ENCODE measurements at regions not wholly inside any gene's neighbourhood (a gene's known extent, or its start where the extent isn't known, plus 50 kb on each side); places are given as distances from the start of the nearest gene placed in this dataset.

DNA sequence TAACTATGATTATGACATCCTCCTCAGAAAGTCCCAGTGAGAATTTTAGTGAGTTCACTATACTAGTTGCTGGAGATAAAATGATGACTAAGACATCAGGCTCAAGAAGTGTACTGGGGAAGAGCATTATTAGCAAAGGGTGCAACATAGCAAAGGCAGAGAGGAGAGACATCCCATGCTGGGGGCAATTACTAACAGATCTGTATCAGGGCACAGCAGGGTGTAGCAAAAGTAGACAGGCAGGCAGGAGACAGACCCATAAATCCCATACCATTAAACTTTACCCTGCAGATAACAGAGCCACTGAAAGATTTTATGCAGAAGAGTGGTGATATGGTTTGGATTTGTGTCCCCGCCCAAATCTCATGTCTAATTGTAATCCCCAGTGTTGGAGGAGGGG is 161.7 kb downstream of the SP3 start:
- intact Hi-C loops (cut with DNase I; ENCODE audit: low total_unique reads) = no loop called here
- no peak overlapping the region for H3K27ac ChIP-seq
- H3K27me3 ChIP-seq = no peaks in the 10 kb centered on the region
- no peaks in the 10 kb centered on the region for H3K36me3 ChIP-seq
- H3K4me1 ChIP-seq = no peaks in the 10 kb centered on the region
- H3K9me3 ChIP-seq = no peaks in the 10 kb centered on the region
- no peak for TF ChIP-seq POLR2A (IDR thresholded peaks at IDR 0.05)
- DNase-seq (ENCODE audit: low spot score in 2 of 2) = no peak
- no peak overlapping the region for H3K4me3 ChIP-seq

DNA sequence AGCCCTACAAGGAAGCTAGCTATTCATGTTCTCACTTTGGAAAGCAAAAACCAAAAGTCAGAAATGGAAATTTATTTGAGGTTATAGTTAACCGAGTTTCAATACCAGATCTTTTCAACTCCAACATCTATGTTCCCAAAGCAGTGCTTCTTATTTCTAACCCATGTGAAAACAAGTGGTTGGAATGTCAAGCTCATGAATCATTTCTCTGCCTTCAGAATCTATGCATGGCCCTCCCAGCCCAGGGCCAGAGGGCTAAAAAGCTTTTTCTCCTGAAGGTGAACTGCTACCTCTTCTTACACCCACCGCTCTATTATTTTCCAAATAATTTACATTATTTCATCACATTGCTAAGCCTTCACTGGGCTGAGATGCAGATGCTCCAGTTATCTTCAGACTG is 158.4 kb downstream of the SP3 start:
- no peak for DNase-seq (ENCODE audit: low spot score in 2 of 2)
- TF ChIP-seq, protein P1, sequence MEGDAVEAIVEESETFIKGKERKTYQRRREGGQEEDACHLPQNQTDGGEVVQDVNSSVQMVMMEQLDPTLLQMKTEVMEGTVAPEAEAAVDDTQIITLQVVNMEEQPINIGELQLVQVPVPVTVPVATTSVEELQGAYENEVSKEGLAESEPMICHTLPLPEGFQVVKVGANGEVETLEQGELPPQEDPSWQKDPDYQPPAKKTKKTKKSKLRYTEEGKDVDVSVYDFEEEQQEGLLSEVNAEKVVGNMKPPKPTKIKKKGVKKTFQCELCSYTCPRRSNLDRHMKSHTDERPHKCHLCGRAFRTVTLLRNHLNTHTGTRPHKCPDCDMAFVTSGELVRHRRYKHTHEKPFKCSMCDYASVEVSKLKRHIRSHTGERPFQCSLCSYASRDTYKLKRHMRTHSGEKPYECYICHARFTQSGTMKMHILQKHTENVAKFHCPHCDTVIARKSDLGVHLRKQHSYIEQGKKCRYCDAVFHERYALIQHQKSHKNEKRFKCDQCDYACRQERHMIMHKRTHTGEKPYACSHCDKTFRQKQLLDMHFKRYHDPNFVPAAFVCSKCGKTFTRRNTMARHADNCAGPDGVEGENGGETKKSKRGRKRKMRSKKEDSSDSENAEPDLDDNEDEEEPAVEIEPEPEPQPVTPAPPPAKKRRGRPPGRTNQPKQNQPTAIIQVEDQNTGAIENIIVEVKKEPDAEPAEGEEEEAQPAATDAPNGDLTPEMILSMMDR (IDR thresholded peaks at IDR 0.05) = no peak
- TF ChIP-seq POLR2AphosphoS5 (IDR thresholded peaks at IDR 0.05) = no peak
- TF ChIP-seq POLR2A (IDR thresholded peaks at IDR 0.05) = no peak
- intact Hi-C loops (cut with DNase I; ENCODE audit: low total_unique reads) = no loop called here
- Histone ChIP-seq H3K4me1 (no peaks in the 10 kb centered on the region), H3K9me3 (no peaks in the 10 kb centered on the region), H3K27ac (no peak overlapping the region), H3K4me3 (no peak overlapping the region), H3K36me3 (no peaks in the 10 kb centered on the region), H3K27me3 (no peaks in the 10 kb centered on the region)

DNA sequence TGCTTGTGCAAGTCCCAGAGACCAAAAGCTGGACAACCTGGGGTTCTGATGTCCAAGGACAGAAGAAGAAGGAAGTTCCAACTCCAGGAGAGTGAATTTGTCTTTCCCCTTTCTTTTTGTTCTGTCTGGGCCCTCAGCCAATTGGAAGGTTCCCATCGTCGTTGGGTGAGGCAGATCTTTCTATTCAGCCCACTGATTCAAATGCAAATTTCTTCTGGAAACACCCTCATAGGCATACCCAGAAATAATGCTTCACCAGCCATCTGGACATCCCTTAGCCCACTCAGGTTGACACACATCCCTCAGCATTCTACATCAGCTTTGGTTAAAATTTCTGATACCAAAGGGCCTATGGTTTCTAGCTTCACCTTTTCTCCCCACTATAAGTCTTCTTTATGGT is 156.5 kb downstream of the SP3 start:
- TF ChIP-seq POLR2A (IDR thresholded peaks at IDR 0.05) (no peak), POLR2AphosphoS5 (IDR thresholded peaks at IDR 0.05) (no peak)
- TF ChIP-seq, protein P1 (IDR thresholded peaks at IDR 0.05) = no peak
- H3K9me3 ChIP-seq = no peaks in the 10 kb centered on the region
- no peak overlapping the region for H3K4me3 ChIP-seq
- no peaks in the 10 kb centered on the region for H3K36me3 ChIP-seq
- no peak overlapping the region for H3K27ac ChIP-seq
- no peak for DNase-seq (ENCODE audit: low spot score in 2 of 2)
- no peaks in the 10 kb centered on the region for H3K4me1 ChIP-seq
- intact Hi-C loops (cut with DNase I; ENCODE audit: low total_unique reads) = no loop called here
- H3K27me3 ChIP-seq = no peaks in the 10 kb centered on the region

DNA sequence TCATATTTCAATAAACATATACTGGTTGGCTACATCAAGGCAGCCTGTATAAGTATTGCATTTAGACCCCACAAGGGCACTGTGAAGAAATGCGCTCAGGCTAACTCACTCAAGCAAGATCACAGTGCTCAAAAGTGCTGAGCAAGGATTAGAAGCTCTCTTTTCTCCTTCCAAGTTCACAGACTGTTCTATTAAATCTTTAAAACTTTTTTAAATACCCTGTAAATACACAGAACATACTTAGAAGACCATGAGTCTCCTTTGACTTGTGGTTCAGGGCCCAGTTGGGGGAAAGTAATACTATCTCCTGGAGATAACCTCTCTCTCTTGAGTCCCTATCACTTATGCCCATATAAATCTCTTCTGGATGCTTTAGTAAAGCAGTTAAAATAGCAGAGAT is 152.9 kb downstream of the SP3 start:
- Histone ChIP-seq H3K4me1 (no peaks in the 10 kb centered on the region), H3K27me3 (no peaks in the 10 kb centered on the region), H3K9me3 (no peaks in the 10 kb centered on the region), H3K36me3 (no peaks in the 10 kb centered on the region), H3K27ac (no peak overlapping the region), H3K4me3 (no peak overlapping the region)
- intact Hi-C loops (cut with DNase I; ENCODE audit: low total_unique reads) = no loop called here
- no peak for TF ChIP-seq POLR2A (IDR thresholded peaks at IDR 0.05)
- TF ChIP-seq, protein P1 (IDR thresholded peaks at IDR 0.05) = no peak
- no peak for TF ChIP-seq POLR2AphosphoS5 (IDR thresholded peaks at IDR 0.05)
- DNase-seq (ENCODE audit: low spot score in 2 of 2) = no peak

DNA sequence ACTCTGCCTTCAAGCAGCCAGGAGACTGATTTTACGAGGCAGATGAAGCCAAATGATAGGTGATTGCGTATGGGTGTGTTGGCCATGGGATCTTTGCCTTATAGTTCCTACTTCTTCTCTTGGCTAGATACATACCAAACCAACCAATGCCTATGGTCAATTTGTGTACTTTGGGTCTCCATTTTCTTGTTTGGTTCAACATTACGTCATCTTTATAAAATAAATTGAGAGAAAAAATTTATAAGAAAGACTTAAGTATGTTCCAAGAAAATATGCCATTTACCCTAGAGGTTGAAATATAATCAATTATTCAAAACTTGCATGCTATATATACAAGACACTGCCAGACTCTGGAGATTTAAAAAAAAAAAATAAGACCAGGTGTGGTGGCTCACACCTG is 150.9 kb downstream of the SP3 start:
- no peaks in the 10 kb centered on the region for H3K4me1 ChIP-seq
- no peak for DNase-seq (ENCODE audit: low spot score in 2 of 2)
- no peaks in the 10 kb centered on the region for H3K27me3 ChIP-seq
- intact Hi-C loops (cut with DNase I; ENCODE audit: low total_unique reads) = no loop called here
- no peak overlapping the region for H3K4me3 ChIP-seq
- no peaks in the 10 kb centered on the region for H3K36me3 ChIP-seq
- H3K27ac ChIP-seq = no peak overlapping the region
- no peaks in the 10 kb centered on the region for H3K9me3 ChIP-seq
- TF ChIP-seq POLR2A (IDR thresholded peaks at IDR 0.05) (no peak), POLR2AphosphoS5 (IDR thresholded peaks at IDR 0.05) (no peak)
- TF ChIP-seq, protein P1 (IDR thresholded peaks at IDR 0.05) = no peak

DNA sequence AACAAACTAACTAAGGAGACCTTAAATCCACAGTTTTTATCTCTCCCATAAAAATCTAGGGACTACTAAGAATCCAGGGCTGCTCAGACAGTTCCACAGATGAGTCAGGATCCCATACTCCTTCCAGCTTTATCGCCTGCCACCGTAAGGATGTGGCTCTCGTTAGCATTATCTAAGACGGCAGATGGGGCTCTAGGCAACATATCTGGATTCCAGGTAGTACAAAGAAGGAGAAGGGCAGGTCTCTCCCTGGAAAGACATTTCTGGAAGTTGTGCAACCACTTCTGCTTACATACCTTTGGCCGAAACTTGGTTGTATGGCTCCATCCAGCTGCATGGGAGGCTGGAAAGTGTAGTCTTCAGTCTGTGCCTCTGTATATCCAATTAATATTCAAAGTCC is 149.4 kb downstream of the SP3 start:
- DNase-seq (ENCODE audit: low spot score in 2 of 2) = no peak
- Histone ChIP-seq H3K9me3 (no peaks in the 10 kb centered on the region), H3K4me1 (no peaks in the 10 kb centered on the region), H3K36me3 (no peaks in the 10 kb centered on the region), H3K27ac (no peak overlapping the region), H3K4me3 (no peak overlapping the region), H3K27me3 (no peaks in the 10 kb centered on the region)
- intact Hi-C loops (cut with DNase I; ENCODE audit: low total_unique reads) = no loop called here
- TF ChIP-seq, protein P1 (IDR thresholded peaks at IDR 0.05) = no peak
- no peak for TF ChIP-seq POLR2A (IDR thresholded peaks at IDR 0.05)
- TF ChIP-seq POLR2AphosphoS5 (IDR thresholded peaks at IDR 0.05) = no peak
